ENCODE measurements at regions not wholly inside any gene's neighbourhood (a gene's known extent, or its start where the extent isn't known, plus 50 kb on each side); places are given as distances from the start of the nearest gene placed in this dataset.

- H3K27ac ChIP-seq: no peak overlapping the region
- no peak overlapping the region for H3K4me3 ChIP-seq
- no peaks in the 10 kb centered on the region for H3K9me3 ChIP-seq
- no peaks in the 10 kb centered on the region for H3K27me3 ChIP-seq
- intact Hi-C loops (cut with DNase I): no loop called here
- no peaks in the 10 kb centered on the region for H3K36me3 ChIP-seq
- DNase-seq (ENCODE audit: extremely low spot score in 2 of 2): no peak
- H3K4me1 ChIP-seq: no peaks in the 10 kb centered on the region
- TF ChIP-seq POLR2AphosphoS5 (IDR thresholded peaks at IDR 0.05; ENCODE audit: insufficient read depth in 1 of 2, low read depth in 1 of 2) (no peak), POLR2A (IDR thresholded peaks at IDR 0.05) (no peak)
- TF ChIP-seq, protein P1, sequence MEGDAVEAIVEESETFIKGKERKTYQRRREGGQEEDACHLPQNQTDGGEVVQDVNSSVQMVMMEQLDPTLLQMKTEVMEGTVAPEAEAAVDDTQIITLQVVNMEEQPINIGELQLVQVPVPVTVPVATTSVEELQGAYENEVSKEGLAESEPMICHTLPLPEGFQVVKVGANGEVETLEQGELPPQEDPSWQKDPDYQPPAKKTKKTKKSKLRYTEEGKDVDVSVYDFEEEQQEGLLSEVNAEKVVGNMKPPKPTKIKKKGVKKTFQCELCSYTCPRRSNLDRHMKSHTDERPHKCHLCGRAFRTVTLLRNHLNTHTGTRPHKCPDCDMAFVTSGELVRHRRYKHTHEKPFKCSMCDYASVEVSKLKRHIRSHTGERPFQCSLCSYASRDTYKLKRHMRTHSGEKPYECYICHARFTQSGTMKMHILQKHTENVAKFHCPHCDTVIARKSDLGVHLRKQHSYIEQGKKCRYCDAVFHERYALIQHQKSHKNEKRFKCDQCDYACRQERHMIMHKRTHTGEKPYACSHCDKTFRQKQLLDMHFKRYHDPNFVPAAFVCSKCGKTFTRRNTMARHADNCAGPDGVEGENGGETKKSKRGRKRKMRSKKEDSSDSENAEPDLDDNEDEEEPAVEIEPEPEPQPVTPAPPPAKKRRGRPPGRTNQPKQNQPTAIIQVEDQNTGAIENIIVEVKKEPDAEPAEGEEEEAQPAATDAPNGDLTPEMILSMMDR (IDR thresholded peaks at IDR 0.05): no peak
Measured at GRCh38 chr3:150138824-150139223, 168.1 kb upstream of the PFN2 start.

DNA sequence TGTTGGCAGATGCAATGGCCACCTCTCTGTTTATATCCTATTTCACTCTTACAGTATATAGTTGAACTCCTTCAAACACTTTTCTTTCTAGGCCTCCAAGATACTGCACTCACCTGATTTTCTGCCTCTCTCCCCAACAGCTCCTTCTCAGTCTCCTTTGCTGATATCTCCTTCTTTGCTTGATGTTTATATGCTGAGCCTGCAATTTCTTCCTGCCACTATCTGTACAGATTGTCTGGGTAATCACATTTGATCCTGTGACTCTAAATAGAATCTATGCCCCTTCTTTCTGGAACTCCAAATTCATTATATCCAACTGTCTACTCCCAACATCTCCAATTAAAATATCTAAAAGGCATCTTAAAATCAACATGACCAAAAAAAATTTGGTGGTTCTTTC is 165.5 kb upstream of the PFN2 start:
- DNase-seq (ENCODE audit: extremely low spot score in 2 of 2): no peak
- H3K9me3 ChIP-seq: no peaks in the 10 kb centered on the region
- no peaks in the 10 kb centered on the region for H3K27me3 ChIP-seq
- no peaks in the 10 kb centered on the region for H3K36me3 ChIP-seq
- no peak overlapping the region for H3K4me3 ChIP-seq
- no peak for TF ChIP-seq POLR2A (IDR thresholded peaks at IDR 0.05)
- TF ChIP-seq POLR2AphosphoS5 (IDR thresholded peaks at IDR 0.05; ENCODE audit: insufficient read depth in 1 of 2, low read depth in 1 of 2): no peak
- TF ChIP-seq, protein P1 (IDR thresholded peaks at IDR 0.05): no peak
- no peaks in the 10 kb centered on the region for H3K4me1 ChIP-seq
- H3K27ac ChIP-seq: no peak overlapping the region
- intact Hi-C loops (cut with DNase I): no loop called here

DNA sequence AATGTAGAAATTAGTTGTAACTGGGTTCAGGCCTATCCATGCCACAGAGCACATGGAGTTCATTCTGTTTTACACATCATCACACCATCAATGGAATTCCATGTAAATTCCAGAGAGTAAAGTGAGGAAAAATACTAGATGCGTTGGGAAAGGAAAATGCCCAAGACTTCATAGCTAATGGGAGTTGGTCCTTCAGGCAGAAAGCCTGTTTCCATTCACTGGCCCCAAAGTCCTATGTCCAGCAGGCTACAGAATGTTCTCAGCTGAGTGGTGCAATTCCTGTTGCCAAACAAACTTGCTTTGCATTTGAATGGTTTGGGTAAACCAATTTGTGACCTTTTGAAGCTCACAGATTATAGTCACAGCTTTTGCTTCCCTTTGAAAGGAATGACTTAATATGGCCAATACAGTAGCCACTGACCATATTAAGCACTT is 164.6 kb upstream of the PFN2 start:
- Histone ChIP-seq H3K27ac (no peak overlapping the region), H3K9me3 (no peaks in the 10 kb centered on the region), H3K4me1 (no peaks in the 10 kb centered on the region), H3K4me3 (no peak overlapping the region), H3K27me3 (no peaks in the 10 kb centered on the region), H3K36me3 (no peaks in the 10 kb centered on the region)
- no peak for DNase-seq (ENCODE audit: extremely low spot score in 2 of 2)
- intact Hi-C loops (cut with DNase I): no loop called here
- TF ChIP-seq, protein P1 (IDR thresholded peaks at IDR 0.05): no peak
- TF ChIP-seq POLR2AphosphoS5 (IDR thresholded peaks at IDR 0.05; ENCODE audit: insufficient read depth in 1 of 2, low read depth in 1 of 2): no peak
- TF ChIP-seq POLR2A (IDR thresholded peaks at IDR 0.05): no peak

GRCh38 chr3:150133293-150133692 is 162.6 kb upstream of the PFN2 start:
- Histone ChIP-seq H3K27ac (no peak overlapping the region), H3K4me3 (no peak overlapping the region), H3K9me3 (no peaks in the 10 kb centered on the region), H3K36me3 (no peaks in the 10 kb centered on the region), H3K4me1 (no peaks in the 10 kb centered on the region), H3K27me3 (no peaks in the 10 kb centered on the region)
- DNase-seq (ENCODE audit: extremely low spot score in 2 of 2): no peak
- TF ChIP-seq POLR2AphosphoS5 (IDR thresholded peaks at IDR 0.05; ENCODE audit: insufficient read depth in 1 of 2, low read depth in 1 of 2) (no peak), POLR2A (IDR thresholded peaks at IDR 0.05) (no peak)
- TF ChIP-seq, protein P1 (IDR thresholded peaks at IDR 0.05): no peak
- intact Hi-C loops (cut with DNase I): no loop called here

GRCh38 chr3:150132101-150132749 is 161.5 kb upstream of the PFN2 start:
- no peaks in the 10 kb centered on the region for H3K36me3 ChIP-seq
- TF ChIP-seq POLR2AphosphoS5 (IDR thresholded peaks at IDR 0.05; ENCODE audit: insufficient read depth in 1 of 2, low read depth in 1 of 2) (no peak), POLR2A (IDR thresholded peaks at IDR 0.05) (no peak)
- TF ChIP-seq, protein P1 (IDR thresholded peaks at IDR 0.05): no peak

More at GRCh38 chr3:150132101-150132749, 161.5 kb upstream of the PFN2 start:
- no peak overlapping the region for H3K27ac ChIP-seq
- DNase-seq (ENCODE audit: extremely low spot score in 2 of 2): no peak
- no peaks in the 10 kb centered on the region for H3K27me3 ChIP-seq
- H3K4me1 ChIP-seq: no peaks in the 10 kb centered on the region
- no peaks in the 10 kb centered on the region for H3K9me3 ChIP-seq
- no peak overlapping the region for H3K4me3 ChIP-seq
- intact Hi-C loops (cut with DNase I): no loop called here
